Esophagus squamous epithelium (tissue), 5 donors: ENCODE measurements at regions not wholly inside any gene's neighbourhood (a gene's known extent, or its start where the extent isn't known, plus 50 kb on each side); places are given as distances from the start of the nearest gene placed in this dataset.

ENCODE experiments used
- DNase-seq: peaks from one replicate; lab custom pipeline; 2025; lab: John Stamatoyannopoulos, UW
- H3K27ac ChIP-seq, 4 donors: fragments of 200-600 bp; sonication (generic); one replicate each; pipeline ENCODE4 v1.5.1; 2016 to 2019; ENCODE audit warnings: mild to moderate bottlenecking in 1 of 4
- H3K27me3 ChIP-seq, 4 donors: fragments of 200-600 bp; sonication (generic); 1 replicate in 3 of 4; 2 replicates in 1 of 4; pipeline versions ENCODE4 v1.5.1 to v1.6.0; 2017 to 2021; ENCODE audit warnings: antibody characterized with exemption in 1 of 4
- H3K36me3 ChIP-seq, 3 donors: fragments of 200-600 bp; sonication (generic); one replicate each; pipeline ENCODE4 v1.5.1; 2016 to 2019
- H3K4me1 ChIP-seq, 3 donors: fragments of 200-600 bp; sonication (generic); one replicate each; pipeline ENCODE4 v1.5.1; 2017 to 2019
- H3K4me3 ChIP-seq, 4 donors: fragments of 200-600 bp; sonication (generic); 1 replicate in 3 of 4; 2 replicates in 1 of 4; pipeline ENCODE4 v1.5.1; 2016 to 2019; ENCODE audit warnings: mild to moderate bottlenecking in 2 of 4, moderate library complexity in 1 of 4
- H3K9me3 ChIP-seq, 3 donors: fragments of 200-600 bp; sonication (generic); one replicate each; pipeline ENCODE4 v1.5.1; 2016 to 2019
- CTCF ChIP-seq, 6 experiments: fragments of 450-650 bp in 4 of 6; fragments of 200-600 bp in 2 of 6; sonication (generic) in 2 of 6; IDR thresholded peaks; one replicate each; pipeline ENCODE4 v1.5.1; 2016 to 2019; ENCODE audit warnings: antibody characterized with exemption in 6 of 6, mild to moderate bottlenecking in 4 of 6, moderate library complexity in 4 of 6
- POLR2A ChIP-seq, 4 donors: fragments of 450-650 bp; IDR thresholded peaks; one replicate each; pipeline ENCODE4 v1.6.1; 2017; ENCODE audit warnings: antibody characterized with exemption in 4 of 4, mild to moderate bottlenecking in 4 of 4, moderate library complexity in 3 of 4
- WGBS, 2 donors: methylation state at CpG; one replicate each; pipeline ENCODE4 v1.1.5; 2018; 5-methylcytosine and 5-hydroxymethylcytosine counted together
- intact Hi-C: fragments of 100-400 bp; cut with DNase I; formaldehyde crosslinking; loops from one replicate; pipeline ENCODE4 v1.15.0; 2022
- donor health status: DM: yes; HTN: yes; CAD: no.

- intact Hi-C loops = loop anchor here (10.0 kb wide), 1 partner anchor 286 kb away; no protein-coding TSS in a partner anchor
- H3K4me1 ChIP-seq = peaks cover 8 to 23% (median 14%) of the 10 kb centered on the region in 3 donors
- no peak overlapping the region for H3K4me3 ChIP-seq
- DNase-seq = no peak
- H3K9me3 ChIP-seq = no peaks in the 10 kb centered on the region
- TF ChIP-seq POLR2A (IDR thresholded peaks at IDR 0.05) = no peak
- TF ChIP-seq CTCF (IDR thresholded peaks at IDR 0.05) = no peak
- no peak overlapping the region for H3K27ac ChIP-seq
- WGBS, 2 donors = 86 to 91% methylated on average over 6 of the region's 6 CpGs
- H3K27me3 ChIP-seq = no peaks in the 10 kb centered on the region
- H3K36me3 ChIP-seq = no peaks in the 10 kb centered on the region
Measured at GRCh38 chr18:8980918-8981317, 121.6 kb upstream of the NDUFV2 start.

GRCh38 chr18:8982416-8983183, 119.9 kb upstream of the NDUFV2 start:
- Histone ChIP-seq H3K4me1 (peaks cover 8 to 36% (median 14%) of the 10 kb centered on the region in 3 donors), H3K4me3 (no peak overlapping the region), H3K27me3 (no peaks in the 10 kb centered on the region), H3K9me3 (no peaks in the 10 kb centered on the region), H3K36me3 (no peaks in the 10 kb centered on the region), H3K27ac (peak overlapping the region in 3 of 4 donors; percentile 5 to 50 (median 49))
- TF ChIP-seq POLR2A (IDR thresholded peaks at IDR 0.05) = no peak
- TF ChIP-seq CTCF (IDR thresholded peaks at IDR 0.05) = peak in 5 of 6 experiments; percentile 20 to 67 (median 38)
- no peak for DNase-seq
- intact Hi-C loops = loop anchor here (10.0 kb wide), 1 partner anchor 288 kb away; no protein-coding TSS in a partner anchor
- 27 to 36% methylated on average over 10 to 13 of the region's 13 CpGs for WGBS, 2 donors

GRCh38 chr18:8983195-8983594, 119.3 kb upstream of the NDUFV2 start:
- no peak overlapping the region for H3K4me3 ChIP-seq
- intact Hi-C loops = loop anchor here (10.0 kb wide), 1 partner anchor 288 kb away; no protein-coding TSS in a partner anchor
- no peaks in the 10 kb centered on the region for H3K27me3 ChIP-seq
- H3K36me3 ChIP-seq = no peaks in the 10 kb centered on the region
- no peaks in the 10 kb centered on the region for H3K9me3 ChIP-seq
- DNase-seq = no peak
- peak overlapping the region in 3 of 4 donors; percentile 5 to 50 (median 49) for H3K27ac ChIP-seq
- WGBS, 2 donors = 43% methylated on average over 1 of the region's 1 CpG; no CpG with 5 or more reads in 1 of the 2 donors
- no peak for TF ChIP-seq POLR2A (IDR thresholded peaks at IDR 0.05)
- H3K4me1 ChIP-seq = peaks cover 8 to 42% (median 18%) of the 10 kb centered on the region in 3 donors

GRCh38 chr18:8984131-8984721, 118.3 kb upstream of the NDUFV2 start:
- no peak for DNase-seq
- intact Hi-C loops = loop anchor here (10.0 kb wide), 1 partner anchor 289 kb away; no protein-coding TSS in a partner anchor
- no peak overlapping the region for H3K4me3 ChIP-seq
- H3K36me3 ChIP-seq = no peaks in the 10 kb centered on the region
- 23 to 42% methylated on average over 4 of the region's 4 CpGs for WGBS, 2 donors
- H3K27ac ChIP-seq = no peak overlapping the region
- TF ChIP-seq POLR2A (IDR thresholded peaks at IDR 0.05) = no peak
- TF ChIP-seq CTCF (IDR thresholded peaks at IDR 0.05) = no peak
- H3K27me3 ChIP-seq = no peaks in the 10 kb centered on the region
- H3K4me1 ChIP-seq = peaks cover 8 to 43% (median 18%) of the 10 kb centered on the region in 3 donors
- no peaks in the 10 kb centered on the region for H3K9me3 ChIP-seq

GRCh38 chr18:8987241-8987640, 115.3 kb upstream of the NDUFV2 start:
- intact Hi-C loops = loop anchor here (10.0 kb wide), 1 partner anchor 292 kb away; no protein-coding TSS in a partner anchor
- no peaks in the 10 kb centered on the region for H3K36me3 ChIP-seq
- WGBS, 2 donors = 22 to 39% methylated on average over 6 of the region's 6 CpGs
- H3K4me3 ChIP-seq = no peak overlapping the region
- H3K4me1 ChIP-seq = peaks cover 8 to 41% (median 18%) of the 10 kb centered on the region in 3 donors
- H3K27me3 ChIP-seq = no peaks in the 10 kb centered on the region
- H3K27ac ChIP-seq = peak overlapping the region; percentile 40 to 54 (median 48)
- no peaks in the 10 kb centered on the region for H3K9me3 ChIP-seq
- TF ChIP-seq POLR2A (IDR thresholded peaks at IDR 0.05) = no peak
- TF ChIP-seq CTCF (IDR thresholded peaks at IDR 0.05) = no peak
- DNase-seq = no peak
